ENCODE measurements at regions not wholly inside any gene's neighbourhood (a gene's known extent, or its start where the extent isn't known, plus 50 kb on each side); places are given as distances from the start of the nearest gene placed in this dataset.

DNA sequence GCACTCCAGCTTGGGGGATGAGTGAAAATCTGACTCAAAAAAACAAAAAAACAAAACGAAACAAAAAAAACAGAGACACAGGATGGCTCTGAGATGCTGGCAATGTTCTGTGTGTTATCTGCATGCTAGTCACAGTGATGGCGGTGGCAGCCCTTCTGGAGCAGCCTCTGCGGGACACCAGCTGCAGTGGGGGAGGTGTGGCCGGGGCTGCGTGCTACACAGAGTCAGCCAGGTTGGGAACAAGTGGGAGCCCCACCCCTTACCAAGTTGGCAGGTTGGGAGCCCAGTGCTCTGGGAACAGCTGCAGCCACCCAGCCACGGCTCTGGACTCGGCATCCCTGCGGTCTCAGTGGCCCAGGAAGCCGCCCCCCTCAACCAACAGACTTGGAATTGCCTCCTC lies 206.5 kb upstream of the ZFP42 start:
- DNase-seq (ENCODE audit: low spot score), result no peak
- TF ChIP-seq, protein P1, sequence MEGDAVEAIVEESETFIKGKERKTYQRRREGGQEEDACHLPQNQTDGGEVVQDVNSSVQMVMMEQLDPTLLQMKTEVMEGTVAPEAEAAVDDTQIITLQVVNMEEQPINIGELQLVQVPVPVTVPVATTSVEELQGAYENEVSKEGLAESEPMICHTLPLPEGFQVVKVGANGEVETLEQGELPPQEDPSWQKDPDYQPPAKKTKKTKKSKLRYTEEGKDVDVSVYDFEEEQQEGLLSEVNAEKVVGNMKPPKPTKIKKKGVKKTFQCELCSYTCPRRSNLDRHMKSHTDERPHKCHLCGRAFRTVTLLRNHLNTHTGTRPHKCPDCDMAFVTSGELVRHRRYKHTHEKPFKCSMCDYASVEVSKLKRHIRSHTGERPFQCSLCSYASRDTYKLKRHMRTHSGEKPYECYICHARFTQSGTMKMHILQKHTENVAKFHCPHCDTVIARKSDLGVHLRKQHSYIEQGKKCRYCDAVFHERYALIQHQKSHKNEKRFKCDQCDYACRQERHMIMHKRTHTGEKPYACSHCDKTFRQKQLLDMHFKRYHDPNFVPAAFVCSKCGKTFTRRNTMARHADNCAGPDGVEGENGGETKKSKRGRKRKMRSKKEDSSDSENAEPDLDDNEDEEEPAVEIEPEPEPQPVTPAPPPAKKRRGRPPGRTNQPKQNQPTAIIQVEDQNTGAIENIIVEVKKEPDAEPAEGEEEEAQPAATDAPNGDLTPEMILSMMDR (IDR thresholded peaks at IDR 0.05; ENCODE audit: extremely low read depth, insufficient read depth, missing control alignments), result no peak
- in situ Hi-C loops (cut with MboI; ENCODE audit: low pct_unique_long_range_greater_than_20kb, low sequenced_read_pairs, unreplicated experiment), result no loop called here

DNA sequence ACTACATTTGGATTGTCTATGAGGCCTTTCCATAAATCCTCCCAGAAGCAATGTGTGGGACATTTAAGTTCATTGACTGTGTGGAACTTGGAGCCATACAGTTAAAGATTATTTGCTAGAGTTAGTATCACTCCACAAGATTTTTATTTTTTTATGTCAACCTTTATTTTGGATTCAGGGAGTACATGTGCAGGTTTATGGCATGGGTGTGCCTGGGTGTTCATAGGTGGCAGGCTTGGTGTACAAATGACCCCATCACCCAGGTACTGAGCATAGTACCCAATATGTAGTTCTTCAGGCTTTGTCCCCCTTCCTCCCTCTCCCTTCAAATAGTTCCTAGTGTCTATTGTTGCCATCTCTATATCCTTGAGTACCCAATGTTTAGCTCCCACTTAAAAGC lies 199.8 kb upstream of the ZFP42 start:
- DNase-seq (ENCODE audit: low spot score), result no peak
- in situ Hi-C loops (cut with MboI; ENCODE audit: low pct_unique_long_range_greater_than_20kb, low sequenced_read_pairs, unreplicated experiment), result no loop called here

DNA sequence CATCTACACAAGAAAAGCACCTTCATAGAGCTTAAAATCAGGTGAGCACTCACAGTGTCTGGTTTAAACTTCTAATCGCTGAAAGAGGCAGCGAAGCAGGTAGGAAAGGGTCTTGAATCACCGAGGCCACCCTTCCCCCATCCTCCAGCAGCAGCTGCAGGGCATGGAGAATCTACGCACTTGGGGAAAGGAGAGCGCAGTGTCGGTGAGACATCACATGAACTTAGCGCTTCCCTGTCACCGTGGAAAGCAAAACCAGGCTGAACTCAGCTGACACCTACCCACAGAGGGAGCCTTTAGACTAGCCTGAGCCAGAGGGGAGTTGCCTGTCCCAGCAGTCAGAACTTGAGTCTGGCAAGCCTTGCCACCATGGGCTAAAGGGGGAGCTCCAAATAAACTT lies 197.2 kb upstream of the ZFP42 start:
- TF ChIP-seq, protein P1 (IDR thresholded peaks at IDR 0.05; ENCODE audit: extremely low read depth, insufficient read depth, missing control alignments), result no peak
- no peak for DNase-seq (ENCODE audit: low spot score)
- in situ Hi-C loops (cut with MboI; ENCODE audit: low pct_unique_long_range_greater_than_20kb, low sequenced_read_pairs, unreplicated experiment), result no loop called here

More for the DNA sequence above, 199.8 kb upstream of the ZFP42 start:
- TF ChIP-seq, protein P1 (IDR thresholded peaks at IDR 0.05; ENCODE audit: extremely low read depth, insufficient read depth, missing control alignments), result no peak

DNA sequence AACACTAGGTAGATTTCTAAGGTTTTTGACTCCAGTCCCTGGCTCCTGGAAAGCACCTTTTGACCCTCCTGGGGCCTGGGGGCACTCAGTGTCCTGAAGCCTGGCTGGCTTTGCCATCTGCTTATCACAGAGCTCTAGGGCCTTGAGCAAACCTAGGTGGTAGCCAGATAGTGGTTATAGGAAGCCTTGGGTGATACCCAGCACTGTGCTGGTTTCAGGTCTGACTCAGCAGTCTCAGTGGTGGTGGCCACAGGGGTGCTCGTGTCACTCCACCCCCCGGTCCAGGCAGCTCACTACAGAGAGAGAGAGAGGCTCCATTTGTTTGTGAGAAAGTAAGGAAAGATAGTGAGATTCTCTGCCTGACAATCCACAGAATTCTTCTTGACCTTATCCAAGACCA lies 195.8 kb upstream of the ZFP42 start:
- no peak for DNase-seq (ENCODE audit: low spot score)
- in situ Hi-C loops (cut with MboI; ENCODE audit: low pct_unique_long_range_greater_than_20kb, low sequenced_read_pairs, unreplicated experiment), result no loop called here
- TF ChIP-seq, protein P1 (IDR thresholded peaks at IDR 0.05; ENCODE audit: extremely low read depth, insufficient read depth, missing control alignments), result no peak

DNA sequence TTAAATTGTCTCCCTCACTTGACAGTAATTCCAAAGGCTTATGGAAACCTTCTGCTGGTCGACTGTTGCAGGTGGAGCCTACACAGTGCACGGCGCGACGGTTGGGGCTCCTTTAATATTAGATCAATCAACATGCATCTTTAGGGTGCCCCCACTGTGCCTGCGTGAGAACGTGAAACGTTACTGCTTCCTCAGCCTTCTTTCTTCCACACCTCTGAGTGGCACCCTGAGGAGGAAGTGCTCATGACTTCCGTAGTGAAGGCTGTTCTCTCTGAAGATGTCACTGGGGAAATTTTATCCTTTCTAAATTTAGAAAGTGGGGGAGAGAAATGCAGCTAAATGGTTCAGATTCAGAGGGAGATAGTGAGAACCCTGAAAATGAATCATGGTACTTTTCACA lies 184.0 kb upstream of the ZFP42 start:
- DNase-seq (ENCODE audit: low spot score), result no peak
- in situ Hi-C loops (cut with MboI; ENCODE audit: low pct_unique_long_range_greater_than_20kb, low sequenced_read_pairs, unreplicated experiment), result no loop called here
- TF ChIP-seq, protein P1 (IDR thresholded peaks at IDR 0.05; ENCODE audit: extremely low read depth, insufficient read depth, missing control alignments), result no peak

DNA sequence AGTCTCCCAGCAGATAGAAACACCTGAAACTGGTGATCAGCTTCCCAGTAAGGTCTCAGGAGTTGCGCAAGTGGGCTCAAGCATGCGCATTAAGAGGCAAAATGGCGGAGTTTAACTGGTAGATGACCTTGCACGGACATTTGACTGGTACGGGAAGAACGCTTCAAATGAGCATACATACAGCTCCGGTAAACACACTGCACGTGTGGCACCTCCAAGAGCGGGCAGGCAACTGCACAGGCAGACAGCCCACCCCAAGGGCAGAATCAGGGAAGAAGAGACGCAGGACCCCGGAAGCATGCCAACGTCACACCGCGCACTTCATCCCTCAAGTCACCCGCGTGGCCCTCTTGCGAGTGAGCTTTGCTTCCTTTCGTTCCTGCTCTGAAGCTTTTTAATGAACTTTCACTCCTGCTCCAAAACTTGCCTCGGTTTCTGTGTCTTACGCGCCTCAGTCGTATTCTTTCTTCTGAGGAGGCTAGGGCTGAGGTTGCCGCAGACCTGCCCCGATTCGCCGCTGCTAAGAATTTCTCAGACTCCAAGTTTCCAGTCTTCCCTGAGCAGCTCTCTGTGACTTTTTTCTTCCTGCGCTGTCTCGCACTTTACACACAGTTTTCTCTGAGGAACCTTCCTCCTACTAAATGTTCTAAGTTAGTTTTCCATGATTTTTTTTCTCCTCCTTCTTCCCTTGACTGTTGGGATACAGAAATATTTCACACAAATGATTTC lies 180.7 kb upstream of the ZFP42 start:
- no peak for DNase-seq (ENCODE audit: low spot score)
- TF ChIP-seq, protein P1 (IDR thresholded peaks at IDR 0.05; ENCODE audit: extremely low read depth, insufficient read depth, missing control alignments), result no peak
- in situ Hi-C loops (cut with MboI; ENCODE audit: low pct_unique_long_range_greater_than_20kb, low sequenced_read_pairs, unreplicated experiment), result no loop called here

Data from GM13977 (cell line).